ENCODE measurements at regions not wholly inside any gene's neighbourhood (a gene's known extent, or its start where the extent isn't known, plus 50 kb on each side); places are given as distances from the start of the nearest gene placed in this dataset.

- TF ChIP-seq CTCF (IDR thresholded peaks at IDR 0.05 in 8 of 11, conservative IDR thresholded peaks at IDR 0.05 in 3 of 11), result no peak
- TF ChIP-seq POLR2AphosphoS5 (IDR thresholded peaks at IDR 0.05), result no peak
- no peak for TF ChIP-seq POLR2A (IDR thresholded peaks at IDR 0.05)
Measured at GRCh38 chr1:191508239-191508638, 650.0 kb upstream of the RGS18 start.
